ENCODE measurements at regions not wholly inside any gene's neighbourhood (a gene's known extent, or its start where the extent isn't known, plus 50 kb on each side); places are given as distances from the start of the nearest gene placed in this dataset.

GRCh38 chr16:9658164-9658563 is 524.1 kb downstream of the GRIN2A start:
- TF ChIP-seq, protein P1, sequence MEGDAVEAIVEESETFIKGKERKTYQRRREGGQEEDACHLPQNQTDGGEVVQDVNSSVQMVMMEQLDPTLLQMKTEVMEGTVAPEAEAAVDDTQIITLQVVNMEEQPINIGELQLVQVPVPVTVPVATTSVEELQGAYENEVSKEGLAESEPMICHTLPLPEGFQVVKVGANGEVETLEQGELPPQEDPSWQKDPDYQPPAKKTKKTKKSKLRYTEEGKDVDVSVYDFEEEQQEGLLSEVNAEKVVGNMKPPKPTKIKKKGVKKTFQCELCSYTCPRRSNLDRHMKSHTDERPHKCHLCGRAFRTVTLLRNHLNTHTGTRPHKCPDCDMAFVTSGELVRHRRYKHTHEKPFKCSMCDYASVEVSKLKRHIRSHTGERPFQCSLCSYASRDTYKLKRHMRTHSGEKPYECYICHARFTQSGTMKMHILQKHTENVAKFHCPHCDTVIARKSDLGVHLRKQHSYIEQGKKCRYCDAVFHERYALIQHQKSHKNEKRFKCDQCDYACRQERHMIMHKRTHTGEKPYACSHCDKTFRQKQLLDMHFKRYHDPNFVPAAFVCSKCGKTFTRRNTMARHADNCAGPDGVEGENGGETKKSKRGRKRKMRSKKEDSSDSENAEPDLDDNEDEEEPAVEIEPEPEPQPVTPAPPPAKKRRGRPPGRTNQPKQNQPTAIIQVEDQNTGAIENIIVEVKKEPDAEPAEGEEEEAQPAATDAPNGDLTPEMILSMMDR (IDR thresholded peaks at IDR 0.05; ENCODE audit: low read depth, low read length, missing input control) = no peak
- TF ChIP-seq EGR1 (IDR thresholded peaks at IDR 0.05; ENCODE audit: low read depth in 2 of 2) (no peak), YY1 (IDR thresholded peaks at IDR 0.05) (no peak)

All from liver (tissue), 3 donors.